Activated T-cell treated with anti-CD3 and anti-CD28 coated beads, Interleukin-2, amount 50 U/mL, for 72 hours (primary cell): ENCODE measurements at regions not wholly inside any gene's neighbourhood (a gene's known extent, or its start where the extent isn't known, plus 50 kb on each side); places are given as distances from the start of the nearest gene placed in this dataset.
"Not testable (repeated sequence)": the region's sequence is repeated elsewhere in the genome, so short reads cannot be mapped to it uniquely, and the experiment has no call there.

ENCODE experiments used
- ATAC-seq, 2 donors: fragments of 150-1000 bp; cut with Tn5 transposase; replicated peaks in 1 of 2; 2 replicates each; pipeline ENCODE4 v1.10.0; 2021; ENCODE audit warnings: moderate library complexity in 2 of 2, mild to moderate bottlenecking in 1 of 2
- DNase-seq, 2 donors: peaks; one replicate each; pipeline ENCODE4 v3.0.0; 2021 to 2022; ENCODE audit warnings: mixed read lengths in 1 of 2
- H3K27ac Mint-ChIP-seq: one replicate; pipeline ENCODE4 v1.8.0; 2022; ENCODE audit warnings: mild to moderate bottlenecking, moderate library complexity, mixed read lengths
- H3K27me3 Mint-ChIP-seq: one replicate; pipeline ENCODE4 v1.8.0; 2022; ENCODE audit warnings: low read depth, mixed read lengths
- H3K36me3 Mint-ChIP-seq, 2 donors: one replicate each; pipeline ENCODE4 v1.8.0; 2022; ENCODE audit warnings: mixed read lengths in 2 of 2, mild to moderate bottlenecking in 1 of 2; ENCODE audit not compliant: insufficient read depth in 2 of 2
- H3K4me1 Mint-ChIP-seq: one replicate; pipeline ENCODE4 v1.8.0; 2022; ENCODE audit warnings: low read depth, mixed read lengths
- H3K4me3 Mint-ChIP-seq, 2 donors: one replicate each; pipeline ENCODE4 v1.8.0; 2022; ENCODE audit warnings: mild to moderate bottlenecking in 2 of 2, mixed read lengths in 2 of 2, moderate library complexity in 2 of 2
- H3K9me3 Mint-ChIP-seq, 2 donors: one replicate each; pipeline ENCODE4 v1.8.0; 2022; ENCODE audit warnings: mixed read lengths in 2 of 2

- not testable (repeated sequence) for H3K9me3 Mint-ChIP-seq, H3K27me3 Mint-ChIP-seq, H3K27ac Mint-ChIP-seq, H3K4me3 Mint-ChIP-seq, H3K4me1 Mint-ChIP-seq, ATAC-seq, H3K36me3 Mint-ChIP-seq, DNase-seq
Measured at GRCh38 chr15:83335542-83335941, 51.1 kb upstream of the BNC1 start.

GRCh38 chr15:83339396-83339795, 54.9 kb upstream of the BNC1 start:
- Mint-ChIP-seq H3K4me3 (no peak overlapping the region), H3K27ac (no peak overlapping the region), H3K36me3 (peaks cover 0 to 2% of the 10 kb centered on the region in 2 donors), H3K4me1 (no peaks in the 10 kb centered on the region), H3K27me3 (peaks cover 5% of the 10 kb centered on the region), H3K9me3 (peaks cover 0 to 6% of the 10 kb centered on the region in 2 donors)
- DNase-seq (no peak), ATAC-seq (no peak)

GRCh38 chr15:83340087-83340486, 55.6 kb upstream of the BNC1 start:
- Mint-ChIP-seq H3K4me1 (no peaks in the 10 kb centered on the region), H3K27me3 (peaks cover 5% of the 10 kb centered on the region)
- no peak for ATAC-seq

GRCh38 chr15:83346342-83346741, 61.9 kb upstream of the BNC1 start:
- Mint-ChIP-seq H3K9me3 (no peaks in the 10 kb centered on the region), H3K27me3 (peaks cover 11% of the 10 kb centered on the region)

More at GRCh38 chr15:83340087-83340486, 55.6 kb upstream of the BNC1 start:
- Mint-ChIP-seq H3K27ac (no peak overlapping the region), H3K9me3 (peaks cover 0 to 6% of the 10 kb centered on the region in 2 donors), H3K4me3 (no peak overlapping the region), H3K36me3 (peaks cover 0 to 2% of the 10 kb centered on the region in 2 donors)
- DNase-seq = no peak

GRCh38 chr15:83352119-83352518, 67.7 kb upstream of the BNC1 start:
- DNase-seq = no peak
- H3K27ac Mint-ChIP-seq = no peak overlapping the region
- H3K4me1 Mint-ChIP-seq = no peaks in the 10 kb centered on the region
- H3K4me3 Mint-ChIP-seq = no peak overlapping the region
- no peaks in the 10 kb centered on the region for H3K9me3 Mint-ChIP-seq
- H3K36me3 Mint-ChIP-seq = no peaks in the 10 kb centered on the region
- ATAC-seq = no peak
- peaks cover 17% of the 10 kb centered on the region for H3K27me3 Mint-ChIP-seq

More at GRCh38 chr15:83346342-83346741, 61.9 kb upstream of the BNC1 start:
- no peaks in the 10 kb centered on the region for H3K36me3 Mint-ChIP-seq
- H3K4me3 Mint-ChIP-seq = no peak overlapping the region
- no peak for ATAC-seq
- H3K27ac Mint-ChIP-seq = no peak overlapping the region
- no peak for DNase-seq
- no peaks in the 10 kb centered on the region for H3K4me1 Mint-ChIP-seq

- DNase-seq (no peak), ATAC-seq (no peak)
Measured at GRCh38 chr15:83356501-83357399, 72.3 kb upstream of the BNC1 start.

GRCh38 chr15:83358972-83359564, 74.6 kb upstream of the BNC1 start:
- H3K27ac Mint-ChIP-seq = no peak overlapping the region
- no peaks in the 10 kb centered on the region for H3K4me1 Mint-ChIP-seq
- H3K36me3 Mint-ChIP-seq = no peaks in the 10 kb centered on the region
- peaks cover 36% of the 10 kb centered on the region for H3K27me3 Mint-ChIP-seq
- DNase-seq (no peak), ATAC-seq (no peak)
- H3K4me3 Mint-ChIP-seq = no peak overlapping the region
- no peaks in the 10 kb centered on the region for H3K9me3 Mint-ChIP-seq

More at GRCh38 chr15:83356501-83357399, 72.3 kb upstream of the BNC1 start:
- H3K36me3 Mint-ChIP-seq = no peaks in the 10 kb centered on the region
- H3K27me3 Mint-ChIP-seq = peaks cover 14% of the 10 kb centered on the region
- no peaks in the 10 kb centered on the region for H3K4me1 Mint-ChIP-seq
- no peak overlapping the region for H3K4me3 Mint-ChIP-seq
- H3K27ac Mint-ChIP-seq = no peak overlapping the region
- H3K9me3 Mint-ChIP-seq = no peaks in the 10 kb centered on the region

- no peak overlapping the region for H3K4me3 Mint-ChIP-seq
- DNase-seq = no peak
Measured at GRCh38 chr15:83362706-83363105, 78.2 kb upstream of the BNC1 start.

GRCh38 chr15:83364501-83364900, 80.0 kb upstream of the BNC1 start:
- no peak overlapping the region for H3K27ac Mint-ChIP-seq
- no peak overlapping the region for H3K4me3 Mint-ChIP-seq
- ATAC-seq = no peak

More at GRCh38 chr15:83362706-83363105, 78.2 kb upstream of the BNC1 start:
- H3K27ac Mint-ChIP-seq = no peak overlapping the region
- H3K36me3 Mint-ChIP-seq = no peaks in the 10 kb centered on the region
- H3K27me3 Mint-ChIP-seq = peaks cover 60% of the 10 kb centered on the region
- no peak for ATAC-seq
- H3K9me3 Mint-ChIP-seq = no peaks in the 10 kb centered on the region
- H3K4me1 Mint-ChIP-seq = peaks cover 9% of the 10 kb centered on the region

GRCh38 chr15:83365370-83365938, 81.0 kb upstream of the BNC1 start:
- no peaks in the 10 kb centered on the region for H3K36me3 Mint-ChIP-seq

More at GRCh38 chr15:83364501-83364900, 80.0 kb upstream of the BNC1 start:
- Mint-ChIP-seq H3K4me1 (peaks cover 9% of the 10 kb centered on the region), H3K36me3 (no peaks in the 10 kb centered on the region), H3K27me3 (peaks cover 71% of the 10 kb centered on the region), H3K9me3 (no peaks in the 10 kb centered on the region)
- no peak for DNase-seq

GRCh38 chr15:83372434-83372891, 74.7 kb upstream of the SH3GL3 start:
- no peak for DNase-seq
- Mint-ChIP-seq H3K27me3 (peaks cover 82% of the 10 kb centered on the region), H3K27ac (no peak overlapping the region), H3K36me3 (no peaks in the 10 kb centered on the region), H3K4me3 (no peak overlapping the region), H3K9me3 (no peaks in the 10 kb centered on the region), H3K4me1 (no peaks in the 10 kb centered on the region)
- ATAC-seq = no peak

More at GRCh38 chr15:83365370-83365938, 81.0 kb upstream of the BNC1 start:
- ATAC-seq (peak; percentile 28 to 43), DNase-seq (peak; percentile 23 to 27)
- Mint-ChIP-seq H3K27me3 (peaks cover 78% of the 10 kb centered on the region), H3K4me3 (peak overlapping the region; percentile 80 to 81), H3K4me1 (peaks cover 9% of the 10 kb centered on the region), H3K9me3 (no peaks in the 10 kb centered on the region), H3K27ac (no peak overlapping the region)

- H3K36me3 Mint-ChIP-seq = no peaks in the 10 kb centered on the region
- ATAC-seq = no peak
- H3K9me3 Mint-ChIP-seq = no peaks in the 10 kb centered on the region
- H3K4me3 Mint-ChIP-seq = no peak overlapping the region
- peaks cover 6% of the 10 kb centered on the region for H3K4me1 Mint-ChIP-seq
- no peak for DNase-seq
- H3K27me3 Mint-ChIP-seq = peaks cover 51% of the 10 kb centered on the region
- no peak overlapping the region for H3K27ac Mint-ChIP-seq
Measured at GRCh38 chr15:83378921-83379578, 68.1 kb upstream of the SH3GL3 start.

GRCh38 chr15:83379579-83379959, 67.6 kb upstream of the SH3GL3 start:
- ATAC-seq = no peak
- no peak for DNase-seq
- Mint-ChIP-seq H3K27me3 (peaks cover 46% of the 10 kb centered on the region), H3K9me3 (no peaks in the 10 kb centered on the region), H3K4me3 (no peak overlapping the region), H3K4me1 (peaks cover 6% of the 10 kb centered on the region), H3K36me3 (no peaks in the 10 kb centered on the region), H3K27ac (no peak overlapping the region)
